ENCODE measurements at regions not wholly inside any gene's neighbourhood (a gene's known extent, or its start where the extent isn't known, plus 50 kb on each side); places are given as distances from the start of the nearest gene placed in this dataset.
"Not testable (repeated sequence)": the region's sequence is repeated elsewhere in the genome, so short reads cannot be mapped to it uniquely, and the experiment has no call there.

DNA sequence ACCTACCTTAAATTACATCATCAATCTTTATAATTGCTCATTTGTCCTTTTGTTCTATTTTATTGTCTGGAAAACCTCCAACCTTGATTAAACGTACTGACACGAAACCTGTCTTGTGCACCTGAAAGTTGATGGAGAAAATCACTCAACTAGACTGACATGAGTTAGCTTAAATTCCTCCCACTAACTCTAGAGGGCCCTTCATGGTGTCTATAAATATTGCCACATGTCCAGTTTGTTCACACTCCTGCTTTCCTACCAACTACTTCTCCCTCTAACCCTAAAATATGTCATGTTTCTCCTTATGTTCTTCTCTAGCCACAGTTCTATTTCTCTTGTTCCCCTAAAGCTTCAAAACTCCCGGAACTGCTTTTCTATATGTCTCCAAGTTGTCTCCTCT lies 59.8 kb upstream of the SGO1 start:
- TF ChIP-seq, protein P1, sequence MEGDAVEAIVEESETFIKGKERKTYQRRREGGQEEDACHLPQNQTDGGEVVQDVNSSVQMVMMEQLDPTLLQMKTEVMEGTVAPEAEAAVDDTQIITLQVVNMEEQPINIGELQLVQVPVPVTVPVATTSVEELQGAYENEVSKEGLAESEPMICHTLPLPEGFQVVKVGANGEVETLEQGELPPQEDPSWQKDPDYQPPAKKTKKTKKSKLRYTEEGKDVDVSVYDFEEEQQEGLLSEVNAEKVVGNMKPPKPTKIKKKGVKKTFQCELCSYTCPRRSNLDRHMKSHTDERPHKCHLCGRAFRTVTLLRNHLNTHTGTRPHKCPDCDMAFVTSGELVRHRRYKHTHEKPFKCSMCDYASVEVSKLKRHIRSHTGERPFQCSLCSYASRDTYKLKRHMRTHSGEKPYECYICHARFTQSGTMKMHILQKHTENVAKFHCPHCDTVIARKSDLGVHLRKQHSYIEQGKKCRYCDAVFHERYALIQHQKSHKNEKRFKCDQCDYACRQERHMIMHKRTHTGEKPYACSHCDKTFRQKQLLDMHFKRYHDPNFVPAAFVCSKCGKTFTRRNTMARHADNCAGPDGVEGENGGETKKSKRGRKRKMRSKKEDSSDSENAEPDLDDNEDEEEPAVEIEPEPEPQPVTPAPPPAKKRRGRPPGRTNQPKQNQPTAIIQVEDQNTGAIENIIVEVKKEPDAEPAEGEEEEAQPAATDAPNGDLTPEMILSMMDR (IDR thresholded peaks at IDR 0.05; ENCODE audit: control extremely low read depth, extremely low read depth, low read depth, missing control alignments), result no peak
- CTCF ChIA-PET, result interaction anchor here (1.3 kb wide), 1 partner anchor 12 kb away, joined by 3 read pairs; no protein-coding TSS in a partner anchor
- DNase-seq (ENCODE audit: extremely low spot score), result no peak
- POLR2A ChIA-PET, result no interaction called here

DNA sequence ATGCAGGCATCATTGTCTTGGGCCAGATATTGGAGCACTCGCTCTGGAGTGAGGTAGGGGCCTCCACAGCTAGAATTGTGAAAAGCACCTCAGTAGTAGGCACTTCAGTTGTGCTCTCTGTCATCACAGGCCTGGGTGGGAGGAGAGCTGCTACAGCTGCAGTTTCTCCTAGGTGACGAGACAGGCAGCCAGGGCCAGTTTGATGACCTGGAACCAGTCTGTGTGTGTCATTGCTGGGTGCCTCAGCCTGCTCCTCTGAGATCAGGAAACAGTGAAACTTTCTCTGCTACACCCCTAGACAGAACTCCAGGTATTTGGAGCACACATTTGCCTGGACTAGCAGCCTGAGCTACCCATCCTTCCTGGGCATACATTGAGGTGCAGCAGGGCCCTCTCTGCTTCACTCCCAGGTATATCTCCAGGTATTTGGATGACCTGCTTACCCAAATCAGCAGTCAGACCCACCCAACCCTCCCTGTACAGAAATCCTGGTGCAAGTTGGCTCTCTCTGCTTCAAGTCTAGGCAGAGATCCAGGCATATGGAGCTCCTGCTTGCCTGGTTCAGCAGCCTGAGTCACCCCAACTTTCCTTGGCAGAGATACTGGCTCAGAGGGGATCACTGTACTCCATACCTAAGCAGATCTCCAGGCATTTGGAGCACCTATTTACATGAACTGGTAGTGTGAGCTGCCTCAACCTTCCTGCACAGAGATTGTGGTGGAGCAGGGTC lies 54.3 kb upstream of the SGO1 start:
- ChIA-PET POLR2A (no interaction called here), CTCF (interaction anchor here (1.4 to 1.7 kb wide), 2 partner anchors 10 to 32 kb away, joined by 3 to 4 read pairs; no protein-coding TSS in a partner anchor)
- TF ChIP-seq, protein P1 (IDR thresholded peaks at IDR 0.05; ENCODE audit: control extremely low read depth, extremely low read depth, low read depth, missing control alignments), result no peak
- DNase-seq (ENCODE audit: extremely low spot score), result no peak

DNA sequence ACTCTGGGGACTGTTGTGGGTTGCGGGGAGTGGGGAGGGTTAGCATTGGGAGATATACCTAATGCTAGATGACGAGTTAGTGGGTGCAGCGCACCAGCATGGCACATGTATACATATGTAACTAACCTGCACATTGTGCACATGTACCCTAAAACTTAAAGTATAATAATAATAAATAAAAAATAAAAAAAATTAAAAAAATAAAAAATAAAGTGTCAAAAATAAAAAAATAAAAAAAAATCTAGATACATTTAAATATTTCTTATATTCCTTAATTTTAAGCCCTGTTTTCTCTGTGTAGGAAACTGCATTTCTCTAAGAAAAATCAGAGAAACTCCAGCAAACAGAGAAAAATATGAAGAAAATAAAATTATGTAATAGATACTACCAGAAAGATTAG lies 52.2 kb upstream of the SGO1 start:
- POLR2A ChIA-PET; CTCF ChIA-PET; DNase-seq (ENCODE audit: extremely low spot score): not testable (repeated sequence)

DNA sequence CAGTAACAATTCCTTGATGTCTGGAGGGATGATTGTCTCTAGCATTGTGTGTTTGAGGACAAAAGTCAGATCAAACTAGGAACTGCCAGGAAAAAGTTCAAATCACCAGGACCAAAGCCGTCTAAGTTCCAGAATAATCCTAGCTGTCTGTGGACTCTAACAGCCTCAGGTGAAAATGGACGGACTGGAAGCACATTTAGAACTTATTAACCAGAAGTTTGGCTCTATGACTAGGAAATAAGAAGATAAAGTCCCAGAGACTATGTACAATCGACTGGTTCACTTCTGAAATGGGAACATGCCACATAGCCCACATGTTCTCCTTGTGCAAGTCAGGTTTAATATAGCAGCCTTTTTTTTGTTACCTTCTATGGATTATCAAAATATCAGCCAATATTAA lies 50.6 kb upstream of the SGO1 start:
- no peak for DNase-seq (ENCODE audit: extremely low spot score)
- POLR2A ChIA-PET, result no interaction called here
- TF ChIP-seq, protein P1 (IDR thresholded peaks at IDR 0.05; ENCODE audit: control extremely low read depth, extremely low read depth, low read depth, missing control alignments), result no peak
- CTCF ChIA-PET, result no interaction called here

All from GM10248 (cell line).